D721Med (cell line): ENCODE measurements at regions not wholly inside any gene's neighbourhood (a gene's known extent, or its start where the extent isn't known, plus 50 kb on each side); places are given as distances from the start of the nearest gene placed in this dataset.

Experiments
- DNase-seq: peaks from one replicate; pipeline ENCODE4 v3.0.0; 2011; ENCODE audit warnings: low spot score; ENCODE audit not compliant: insufficient read length
- FAIRE-seq: peaks from 2 replicates; lab custom pipeline; 2011; peaks lifted over from hg19 to GRCh38; lab: Jason Lieb, UNC
- TF ChIP-seq, protein P1 (sequence below): IDR thresholded peaks from 2 replicates; pipeline ENCODE4 v1.5.1; 2012; ENCODE audit warnings: mild to moderate bottlenecking, control low read depth; ENCODE audit not compliant: insufficient read depth; ENCODE audit errors: missing control alignments

DNA sequence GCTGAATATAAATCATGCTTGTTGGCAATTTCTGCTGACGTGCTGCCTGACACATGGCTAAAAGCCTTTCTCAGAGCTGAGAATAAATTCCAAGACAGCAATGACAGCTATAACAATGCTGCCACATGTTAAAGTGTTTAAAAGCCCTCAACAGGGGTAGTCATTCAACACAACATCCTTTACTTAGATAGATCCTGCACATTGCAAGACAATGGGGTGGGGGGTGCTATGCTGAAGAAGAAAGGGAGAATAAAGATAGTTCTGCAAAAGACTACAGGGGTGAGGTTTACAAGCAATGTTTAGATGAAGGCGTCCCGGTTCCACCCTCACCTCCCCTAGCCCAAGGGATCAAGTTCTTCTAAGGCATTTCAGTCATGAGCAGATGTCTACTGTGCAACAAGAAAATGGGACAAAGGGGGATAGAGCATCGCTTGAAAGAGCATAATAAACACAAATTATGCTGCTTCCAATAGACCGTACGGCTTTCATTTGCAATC, 291.0 kb upstream of the ACVR2A start:
- FAIRE-seq: no peak
- DNase-seq: no peak
- TF ChIP-seq, protein P1, sequence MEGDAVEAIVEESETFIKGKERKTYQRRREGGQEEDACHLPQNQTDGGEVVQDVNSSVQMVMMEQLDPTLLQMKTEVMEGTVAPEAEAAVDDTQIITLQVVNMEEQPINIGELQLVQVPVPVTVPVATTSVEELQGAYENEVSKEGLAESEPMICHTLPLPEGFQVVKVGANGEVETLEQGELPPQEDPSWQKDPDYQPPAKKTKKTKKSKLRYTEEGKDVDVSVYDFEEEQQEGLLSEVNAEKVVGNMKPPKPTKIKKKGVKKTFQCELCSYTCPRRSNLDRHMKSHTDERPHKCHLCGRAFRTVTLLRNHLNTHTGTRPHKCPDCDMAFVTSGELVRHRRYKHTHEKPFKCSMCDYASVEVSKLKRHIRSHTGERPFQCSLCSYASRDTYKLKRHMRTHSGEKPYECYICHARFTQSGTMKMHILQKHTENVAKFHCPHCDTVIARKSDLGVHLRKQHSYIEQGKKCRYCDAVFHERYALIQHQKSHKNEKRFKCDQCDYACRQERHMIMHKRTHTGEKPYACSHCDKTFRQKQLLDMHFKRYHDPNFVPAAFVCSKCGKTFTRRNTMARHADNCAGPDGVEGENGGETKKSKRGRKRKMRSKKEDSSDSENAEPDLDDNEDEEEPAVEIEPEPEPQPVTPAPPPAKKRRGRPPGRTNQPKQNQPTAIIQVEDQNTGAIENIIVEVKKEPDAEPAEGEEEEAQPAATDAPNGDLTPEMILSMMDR: no peak

DNA sequence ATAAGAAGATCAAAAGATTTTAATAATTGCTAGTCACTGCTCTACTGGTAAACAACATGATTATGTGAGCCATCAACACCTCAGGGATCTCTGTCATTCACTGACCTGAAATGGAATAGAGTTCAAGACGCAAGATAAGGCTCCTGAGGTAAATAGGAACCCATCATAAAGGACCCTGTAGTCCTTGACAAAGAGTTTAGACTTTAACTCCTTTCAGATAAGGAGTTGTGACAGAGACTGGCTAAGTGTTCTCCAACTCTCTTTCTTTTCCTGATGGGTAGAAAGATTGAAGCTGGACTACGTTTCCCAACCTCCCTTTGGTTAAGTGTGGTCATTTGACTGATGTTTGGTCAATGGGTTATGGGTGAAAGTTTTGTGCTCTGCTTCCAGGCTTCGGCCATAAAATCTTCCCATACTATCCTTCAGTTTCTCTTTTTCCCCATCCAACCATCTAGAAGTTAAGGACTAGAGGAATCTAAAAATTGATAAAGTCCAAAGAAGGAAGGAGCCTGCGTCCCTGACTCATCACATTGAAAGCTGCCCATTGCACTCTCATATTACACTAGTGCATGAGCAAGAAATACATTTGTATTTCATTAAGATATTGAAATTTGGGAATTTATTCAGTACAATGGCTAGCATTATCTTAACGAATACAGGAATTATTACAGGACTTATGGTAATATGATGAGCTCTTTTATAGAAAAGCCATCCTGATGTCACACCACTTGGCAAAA, 293.7 kb upstream of the ACVR2A start:
- DNase-seq: no peak
- TF ChIP-seq, protein P1: no peak
- FAIRE-seq: peak; percentile 84

DNA sequence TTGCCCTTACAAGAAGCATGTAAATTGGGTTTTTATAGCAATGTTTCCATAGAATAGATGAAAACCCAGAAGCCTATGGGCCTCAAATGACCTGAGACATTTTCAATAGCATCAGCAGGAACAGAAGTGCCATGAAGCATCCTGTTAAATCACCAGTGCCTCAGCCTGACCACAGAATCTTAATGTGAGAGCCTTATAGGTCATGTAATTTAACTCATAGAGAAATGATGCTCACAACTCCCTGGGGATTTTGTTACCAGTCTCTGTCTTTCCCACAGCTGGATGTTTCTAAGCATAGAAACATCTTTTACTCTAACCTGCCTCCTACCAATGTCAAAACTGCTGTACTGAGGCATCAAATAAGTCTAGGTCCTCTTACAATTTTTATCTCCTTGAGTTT, 295.8 kb upstream of the ACVR2A start:
- DNase-seq (no peak), FAIRE-seq (no peak)
- TF ChIP-seq, protein P1: no peak

DNA sequence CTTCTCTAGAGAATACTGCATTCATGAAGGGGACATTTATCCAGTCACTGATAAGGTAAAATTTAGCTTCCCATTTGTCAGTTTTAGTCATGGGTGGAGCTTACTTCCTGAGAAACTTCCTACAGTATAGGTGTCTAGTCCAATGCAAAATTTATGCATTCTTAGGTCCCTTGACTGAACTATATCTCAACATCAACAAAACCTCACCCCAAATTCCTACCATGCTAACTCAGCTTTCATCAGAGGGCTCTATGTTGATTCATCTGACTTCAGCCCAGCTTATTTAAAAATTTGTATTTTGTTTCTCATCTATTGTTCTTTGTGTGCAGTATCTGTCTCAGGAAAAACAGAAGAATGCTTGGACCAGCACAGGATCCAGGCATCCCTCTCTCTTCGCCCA, 296.4 kb upstream of the ACVR2A start:
- TF ChIP-seq, protein P1: no peak
- FAIRE-seq: no peak
- no peak for DNase-seq

DNA sequence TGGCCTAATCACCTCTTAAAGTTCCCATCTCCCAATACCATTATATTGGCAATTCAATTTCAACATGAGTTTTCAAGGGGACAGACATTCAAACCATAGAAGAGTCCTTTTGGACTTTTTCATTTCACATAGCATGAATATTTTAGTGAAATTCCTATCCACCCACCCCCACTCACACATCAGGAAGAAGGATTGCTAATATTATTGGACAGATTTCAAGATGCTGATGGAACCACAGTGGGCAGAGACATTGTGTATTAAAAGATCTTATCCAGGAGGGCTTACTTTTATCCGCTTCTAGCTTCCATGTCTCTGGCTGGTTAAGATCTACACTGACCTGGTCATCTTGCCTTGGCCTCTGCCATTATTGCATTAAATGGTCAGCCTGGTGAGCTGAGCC, 297.4 kb upstream of the ACVR2A start:
- no peak for DNase-seq
- FAIRE-seq: no peak
- TF ChIP-seq, protein P1: no peak

DNA sequence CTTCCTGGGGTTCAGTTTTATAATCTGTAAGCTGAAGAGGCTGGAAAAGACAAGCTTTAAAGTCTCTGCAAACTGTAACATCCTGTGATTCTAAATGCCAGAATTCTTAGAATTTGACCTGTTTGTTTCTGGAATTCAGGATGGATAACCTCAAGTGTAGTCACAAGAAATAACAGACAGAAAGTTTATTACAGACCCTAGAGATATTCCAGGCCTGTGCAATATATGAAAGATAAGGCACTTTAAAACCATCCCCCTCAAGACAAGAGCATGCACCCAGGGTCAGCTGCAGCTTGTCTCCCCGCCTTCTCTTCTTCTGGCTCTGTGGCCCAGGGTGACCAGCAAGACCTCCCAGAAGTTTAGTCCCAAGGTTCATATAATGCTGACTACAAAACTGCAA, 298.7 kb upstream of the ACVR2A start:
- TF ChIP-seq, protein P1: no peak
- FAIRE-seq (no peak), DNase-seq (no peak)

DNA sequence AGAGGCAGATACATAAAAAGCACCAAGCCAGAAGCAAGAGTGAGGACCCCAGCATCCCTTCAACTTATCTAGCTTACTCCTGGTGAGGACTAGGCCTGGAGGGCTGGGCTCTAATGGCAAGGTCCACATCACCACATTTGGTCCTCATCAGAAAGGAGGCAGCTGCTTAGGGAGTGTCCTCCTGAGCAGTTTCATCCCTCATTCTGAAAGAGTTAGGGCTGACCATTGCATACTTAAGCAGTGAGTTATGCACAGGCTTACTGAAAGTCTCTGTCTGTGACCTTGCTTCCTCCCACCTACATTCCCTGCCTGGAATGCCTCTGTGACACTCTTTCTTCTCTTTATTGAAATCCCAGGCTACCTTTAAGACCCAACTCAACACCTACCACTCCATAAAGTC, 301.8 kb upstream of the ACVR2A start:
- TF ChIP-seq, protein P1: no peak
- no peak for FAIRE-seq
- DNase-seq: no peak
